ENCODE measurements at regions not wholly inside any gene's neighbourhood (a gene's known extent, or its start where the extent isn't known, plus 50 kb on each side); places are given as distances from the start of the nearest gene placed in this dataset.

GRCh38 chr2:187213798-187214197 lies 234.3 kb downstream of the CALCRL start:
- TF ChIP-seq CTCF (IDR thresholded peaks at IDR 0.05), result no peak
- no peak for TF ChIP-seq POLR2A (IDR thresholded peaks at IDR 0.05)

All from upper lobe of left lung (tissue), 4 donors.